Stimulated activated naive CD8-positive, alpha-beta T cell treated with anti-CD3 and anti-CD28 coated beads, Interleukin-15, Interleukin-2, amounts not matched to agents 100 U/mL and 50 U/mL, for 24 hours (primary cell): ENCODE measurements at regions not wholly inside any gene's neighbourhood (a gene's known extent, or its start where the extent isn't known, plus 50 kb on each side); places are given as distances from the start of the nearest gene placed in this dataset.

Source experiments
- ATAC-seq: fragments of 150-1000 bp; cut with Tn5 transposase; one replicate; pipeline ENCODE4 v1.10.0; 2021
- DNase-seq: peaks from one replicate; pipeline ENCODE4 v3.0.0; 2021

DNA sequence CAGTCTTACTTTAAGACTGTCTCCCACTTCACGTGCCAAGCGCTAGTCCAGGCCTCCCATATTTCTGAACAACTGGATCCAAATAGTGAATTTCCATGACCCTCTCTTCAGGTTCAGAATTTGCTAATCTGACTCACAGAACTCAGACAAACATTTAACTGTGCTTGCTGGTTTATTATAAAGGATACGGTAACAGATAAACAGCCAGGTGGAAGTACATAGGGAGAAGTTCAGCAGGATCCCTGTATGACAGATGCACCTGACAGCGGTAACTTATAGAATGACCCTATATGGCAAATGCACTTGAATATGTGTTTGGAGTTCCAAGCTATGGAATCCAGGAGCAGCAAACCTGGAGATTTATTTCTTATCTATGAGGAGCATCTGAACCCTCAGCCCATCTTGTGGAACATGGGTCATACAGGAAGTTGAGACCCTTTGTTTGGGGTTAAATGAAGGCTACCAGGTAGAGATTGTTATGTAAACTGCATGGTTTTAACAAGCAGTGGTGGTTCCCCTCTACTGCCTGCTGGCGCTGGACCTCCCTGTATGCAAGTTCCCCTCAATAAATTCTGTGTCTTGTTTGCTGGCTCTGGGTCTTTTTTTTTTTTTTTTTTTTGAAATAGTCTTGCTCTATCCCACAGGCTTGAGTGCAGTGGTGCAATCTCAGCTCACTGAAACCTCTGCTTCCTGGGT is 622.6 kb downstream of the KCNJ2 start:
- no peak for DNase-seq
- ATAC-seq = no peak

DNA sequence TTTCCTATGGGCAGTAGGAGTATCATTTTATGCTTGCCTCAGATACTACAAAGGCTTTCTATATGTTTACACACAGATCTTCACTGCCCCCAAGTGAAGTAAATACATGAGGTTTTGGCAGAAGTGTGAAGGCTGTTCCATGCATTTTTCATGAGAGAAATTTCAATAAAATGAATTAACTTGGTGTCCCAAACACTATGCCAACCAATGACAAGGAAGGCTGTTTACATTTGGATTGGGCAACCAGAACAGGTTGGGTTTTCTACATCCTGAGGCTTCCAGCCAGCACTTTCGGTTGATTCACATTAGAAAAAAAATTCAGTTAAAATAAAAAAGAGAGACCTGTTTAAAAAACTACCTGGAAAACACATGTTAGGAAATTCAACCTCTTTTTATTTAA is 625.4 kb downstream of the KCNJ2 start:
- ATAC-seq (no peak), DNase-seq (no peak)

DNA sequence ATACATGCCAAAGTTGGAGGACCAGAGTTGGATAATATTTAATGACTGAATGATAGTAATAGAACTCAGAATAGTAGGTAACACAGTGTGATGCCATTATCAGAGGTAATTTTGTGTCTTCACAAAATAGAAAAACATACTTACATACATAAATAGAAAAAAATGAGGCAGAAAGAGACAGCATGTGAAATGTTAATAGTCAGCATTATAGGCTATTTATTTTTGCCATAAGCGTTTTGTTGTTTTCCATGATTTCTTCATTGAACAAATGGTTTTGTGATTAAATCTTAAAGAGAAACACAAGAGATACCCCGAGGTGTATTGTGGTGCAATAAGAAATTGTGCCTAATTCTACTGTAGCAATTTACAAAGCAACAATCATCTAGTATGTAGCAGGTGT is 626.3 kb downstream of the KCNJ2 start:
- no peak for DNase-seq
- ATAC-seq = no peak

DNA sequence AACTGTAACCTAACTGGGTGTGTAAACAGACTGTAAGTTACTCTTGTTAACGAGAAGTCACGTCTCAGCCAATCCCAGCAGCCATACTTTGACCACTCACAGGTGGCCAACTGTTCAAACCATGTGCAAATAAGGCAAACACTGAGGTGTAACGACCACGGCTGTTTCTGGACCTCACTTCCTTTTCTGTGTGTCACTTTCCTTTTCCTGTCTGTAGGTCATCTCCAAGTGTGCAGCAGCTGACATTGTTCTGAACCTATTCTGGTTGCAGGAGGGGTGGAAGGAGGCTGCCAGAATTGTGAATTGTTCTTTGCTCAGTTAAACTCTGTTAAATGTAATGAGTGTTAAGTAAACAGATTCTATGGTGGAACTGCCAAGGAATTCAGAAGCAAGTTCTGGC is 627.4 kb downstream of the KCNJ2 start:
- no peak for ATAC-seq
- no peak for DNase-seq

DNA sequence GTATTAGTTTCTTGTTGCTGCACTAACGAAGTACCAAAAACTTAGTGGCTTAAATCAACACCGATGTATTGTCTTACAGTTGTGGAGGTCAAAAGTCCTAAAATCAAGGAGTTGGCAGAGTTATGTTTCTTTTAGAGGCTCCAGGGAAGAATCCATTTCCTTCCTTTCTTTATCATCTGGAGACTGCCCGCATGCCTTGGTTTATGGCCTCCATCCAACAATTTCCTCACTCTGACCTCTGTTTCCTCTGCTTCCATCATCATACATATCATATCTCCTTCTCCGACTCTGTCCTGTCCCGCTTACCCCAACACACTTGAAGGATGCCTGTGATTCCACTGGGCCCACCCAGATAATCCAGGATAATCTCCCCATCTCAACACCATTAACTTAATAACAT is 627.8 kb downstream of the KCNJ2 start:
- ATAC-seq (no peak), DNase-seq (no peak)

DNA sequence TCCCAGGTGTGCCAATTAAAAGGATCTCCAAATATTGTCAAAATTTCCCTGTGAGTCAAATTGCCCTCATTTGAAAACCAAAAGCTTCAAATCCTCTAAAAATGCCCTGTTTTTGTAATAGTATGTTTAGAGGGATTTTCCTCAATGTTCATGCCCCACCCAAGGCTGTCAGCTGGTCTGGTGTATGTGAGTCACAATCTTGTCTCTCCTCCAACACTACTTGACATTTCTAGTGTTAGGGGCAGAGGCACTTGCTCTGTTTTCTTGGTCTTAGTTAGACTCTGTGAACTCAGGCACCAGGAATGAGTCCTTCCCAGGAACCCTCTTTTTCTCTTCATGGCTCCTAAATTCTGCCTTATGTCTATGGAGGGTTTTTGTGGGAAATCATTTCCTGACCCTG is 634.8 kb downstream of the KCNJ2 start:
- ATAC-seq (no peak), DNase-seq (no peak)

DNA sequence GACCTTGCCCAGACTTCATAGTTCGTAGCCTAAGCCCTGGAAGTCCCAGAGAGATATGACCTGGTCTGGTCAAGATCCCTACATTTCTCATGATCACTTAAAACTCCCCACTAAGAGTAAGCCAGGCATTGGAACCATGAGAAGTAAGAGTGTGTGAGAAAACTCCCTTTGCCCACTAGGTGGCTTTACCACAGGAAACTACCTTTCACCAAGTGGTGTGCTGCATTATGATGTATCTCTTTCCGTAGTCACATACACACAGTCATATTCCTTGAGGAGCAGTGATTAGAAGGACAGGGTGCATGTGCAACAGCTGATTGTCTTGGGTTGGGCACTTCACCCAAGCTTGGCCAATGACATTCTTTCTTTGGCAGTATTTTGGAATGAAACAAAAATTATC is 639.3 kb downstream of the KCNJ2 start:
- ATAC-seq (no peak), DNase-seq (no peak)

DNA sequence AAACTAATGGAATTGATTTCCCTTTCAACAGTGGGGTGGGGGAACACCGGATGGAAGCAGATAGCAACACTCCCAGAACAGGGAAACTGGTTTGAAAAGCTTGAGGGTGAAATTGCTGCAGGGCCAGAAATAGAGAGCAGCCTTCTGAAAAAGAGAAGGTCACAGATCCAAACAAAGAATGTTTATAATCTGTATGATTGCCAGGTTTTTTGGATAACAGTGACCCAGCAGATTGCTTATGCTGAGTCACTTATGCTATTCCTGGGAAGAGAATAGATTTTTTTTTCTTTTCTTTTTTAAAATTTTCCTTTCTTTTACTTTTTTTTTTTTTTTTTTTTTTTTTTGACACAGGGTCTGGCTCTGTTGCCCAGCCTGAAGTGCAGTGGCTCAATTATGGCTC is 641.3 kb downstream of the KCNJ2 start:
- ATAC-seq (no peak), DNase-seq (no peak)

DNA sequence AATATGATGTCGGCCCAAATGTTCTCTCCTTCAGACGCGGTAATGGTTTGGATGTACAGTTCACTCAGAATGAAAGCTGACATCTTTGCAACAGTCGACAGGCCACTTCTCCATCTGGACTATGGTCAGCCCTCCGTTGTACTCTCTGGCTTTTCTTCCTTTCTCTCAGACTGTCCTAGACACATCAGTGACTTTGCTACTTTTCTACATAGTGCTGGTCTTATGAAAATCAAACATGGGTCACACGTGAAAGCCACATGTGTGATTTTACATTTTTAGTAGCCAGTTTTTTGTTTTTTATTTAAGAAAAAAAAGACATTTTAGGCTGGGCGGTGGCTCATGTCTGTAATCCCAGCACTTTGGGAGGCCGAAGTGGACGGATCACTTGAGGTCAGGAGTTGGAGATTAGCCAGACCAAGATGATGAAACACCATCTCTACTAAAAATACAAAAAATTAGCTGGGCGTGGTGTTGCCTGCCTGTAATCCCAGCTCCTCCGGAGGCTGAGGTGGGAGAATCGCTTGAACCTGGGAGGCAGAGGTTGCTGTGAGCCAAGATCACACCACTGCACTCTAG is 644.1 kb downstream of the KCNJ2 start:
- ATAC-seq (no peak), DNase-seq (no peak)

DNA sequence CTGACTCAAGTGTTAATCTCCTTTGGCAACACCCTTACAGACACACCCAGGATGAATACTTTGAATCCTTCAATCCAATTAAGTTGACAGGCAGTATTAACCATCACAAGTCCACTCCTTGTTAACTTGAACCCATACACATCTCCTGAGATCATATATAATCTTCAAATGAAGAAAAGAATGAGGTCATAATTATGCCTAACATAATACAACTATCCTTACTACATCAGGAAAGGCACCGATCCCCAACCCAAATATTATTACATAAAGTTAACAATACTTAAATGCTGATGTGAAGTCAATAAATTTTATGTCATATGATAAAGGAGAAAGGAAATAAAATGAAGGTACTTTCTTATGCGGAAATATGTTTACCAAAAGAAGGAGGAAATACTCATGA is 649.9 kb downstream of the KCNJ2 start:
- ATAC-seq = no peak
- no peak for DNase-seq

DNA sequence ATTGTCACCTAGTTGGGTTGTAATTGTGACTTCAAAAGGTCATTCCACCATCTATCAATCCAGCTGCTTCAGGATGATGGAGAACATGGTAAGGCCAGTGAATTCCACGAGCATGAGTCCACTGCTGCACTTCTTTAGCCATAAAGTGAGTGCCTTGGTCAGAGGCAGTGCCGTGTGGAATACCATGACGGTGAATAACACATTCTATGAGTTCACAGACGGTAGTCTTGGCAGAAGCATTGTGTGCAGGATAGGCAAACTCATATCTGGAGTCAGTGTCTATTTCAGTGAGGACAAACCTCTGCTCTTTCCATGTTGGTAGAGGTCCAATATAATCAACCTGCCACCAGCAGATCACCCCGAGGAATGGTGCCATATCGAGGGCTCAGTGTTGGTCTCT is 650.9 kb downstream of the KCNJ2 start:
- DNase-seq (no peak), ATAC-seq (no peak)

DNA sequence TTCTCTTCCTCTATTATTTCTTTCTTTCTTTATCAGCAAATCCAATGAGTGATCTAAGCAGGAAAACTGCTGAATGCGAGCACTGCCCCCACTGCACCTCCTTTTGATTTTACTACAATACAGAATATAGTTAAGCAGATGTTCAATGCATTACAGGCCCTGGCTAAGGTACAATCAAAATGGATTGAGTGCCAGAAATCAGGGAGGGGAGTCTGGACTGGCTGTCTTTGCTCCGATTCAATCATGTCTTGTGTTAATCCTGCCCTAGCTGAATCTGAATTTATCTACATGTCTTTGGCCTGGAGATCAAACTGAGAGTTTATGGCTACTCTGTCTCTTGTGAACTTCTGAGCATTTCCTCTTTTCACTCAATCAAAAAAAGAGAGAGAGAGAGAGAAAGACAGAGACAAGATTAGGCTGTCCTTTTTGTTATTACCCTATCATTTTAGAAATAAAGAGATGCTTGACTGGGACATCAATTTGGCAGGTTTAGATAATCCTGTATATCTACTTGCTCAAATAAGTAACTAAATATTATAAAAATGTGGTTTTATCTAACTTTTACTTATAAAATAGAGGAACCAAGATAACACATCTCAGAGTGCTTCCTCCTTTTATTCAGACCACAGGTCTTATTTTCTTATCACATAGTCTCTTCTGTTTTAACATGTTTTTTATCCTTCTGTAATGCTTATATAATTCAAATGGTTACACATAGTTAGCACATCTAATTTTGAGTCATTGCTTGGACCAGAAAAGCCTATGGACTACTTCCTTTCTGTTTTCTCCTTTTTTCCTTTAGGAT is 656.2 kb downstream of the KCNJ2 start:
- ATAC-seq = no peak
- no peak for DNase-seq

DNA sequence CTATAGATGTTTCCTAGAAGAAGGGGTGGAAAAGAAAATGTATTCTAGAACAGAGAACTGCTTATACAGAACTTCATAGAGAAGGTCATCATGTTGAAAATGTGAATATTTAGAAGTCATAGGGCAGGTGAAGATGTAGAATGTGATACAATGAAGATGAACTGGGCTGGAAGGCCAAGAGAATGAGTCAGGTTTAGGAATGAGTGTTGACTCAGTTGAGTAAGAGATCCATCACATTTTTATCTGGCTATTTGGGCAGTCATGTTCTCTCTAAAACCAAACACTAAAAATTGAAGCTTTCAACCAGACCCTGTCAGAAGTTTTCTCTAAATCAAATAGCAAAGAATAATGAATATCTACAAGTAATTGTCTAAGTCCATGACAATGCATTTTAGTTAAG is 660.5 kb downstream of the KCNJ2 start:
- no peak for ATAC-seq
- no peak for DNase-seq

DNA sequence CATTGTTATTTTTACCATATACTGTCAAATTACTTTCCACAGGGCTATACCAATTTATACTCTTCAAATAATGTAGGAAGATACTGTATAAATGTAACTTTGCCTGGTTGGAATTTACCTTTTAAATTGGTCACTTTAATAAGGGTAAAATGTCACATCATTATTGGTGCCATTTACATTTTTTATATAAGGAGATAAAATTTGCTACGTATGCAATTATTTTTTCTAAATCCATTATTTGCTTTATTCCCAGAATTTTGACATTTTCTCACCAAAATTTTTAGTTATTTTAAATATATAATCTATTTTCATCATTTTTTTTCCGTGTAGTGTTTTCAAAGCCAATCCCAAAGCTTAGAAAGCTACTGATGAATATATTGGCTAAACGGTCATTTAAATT is 664.7 kb downstream of the KCNJ2 start:
- no peak for ATAC-seq
- DNase-seq = no peak

DNA sequence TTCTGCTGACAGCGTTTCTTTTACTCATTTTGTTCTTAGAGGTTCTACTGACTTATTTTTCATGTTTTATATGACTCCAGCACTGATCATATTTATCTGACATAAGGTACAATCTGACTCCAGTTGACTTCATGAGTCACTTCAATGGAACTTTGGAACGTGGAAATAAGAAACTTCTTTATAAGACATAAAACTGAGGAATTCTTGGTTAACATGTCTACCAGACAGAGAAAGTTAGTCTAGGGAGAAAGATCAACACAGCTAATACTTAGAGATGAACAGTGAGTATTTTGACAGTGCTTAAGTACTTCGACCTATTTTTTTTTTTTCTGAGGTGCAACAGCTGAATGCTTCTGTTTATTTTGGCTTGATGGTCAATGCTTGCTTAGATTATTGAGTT is 679.5 kb downstream of the KCNJ2 start:
- no peak for DNase-seq
- ATAC-seq = no peak

DNA sequence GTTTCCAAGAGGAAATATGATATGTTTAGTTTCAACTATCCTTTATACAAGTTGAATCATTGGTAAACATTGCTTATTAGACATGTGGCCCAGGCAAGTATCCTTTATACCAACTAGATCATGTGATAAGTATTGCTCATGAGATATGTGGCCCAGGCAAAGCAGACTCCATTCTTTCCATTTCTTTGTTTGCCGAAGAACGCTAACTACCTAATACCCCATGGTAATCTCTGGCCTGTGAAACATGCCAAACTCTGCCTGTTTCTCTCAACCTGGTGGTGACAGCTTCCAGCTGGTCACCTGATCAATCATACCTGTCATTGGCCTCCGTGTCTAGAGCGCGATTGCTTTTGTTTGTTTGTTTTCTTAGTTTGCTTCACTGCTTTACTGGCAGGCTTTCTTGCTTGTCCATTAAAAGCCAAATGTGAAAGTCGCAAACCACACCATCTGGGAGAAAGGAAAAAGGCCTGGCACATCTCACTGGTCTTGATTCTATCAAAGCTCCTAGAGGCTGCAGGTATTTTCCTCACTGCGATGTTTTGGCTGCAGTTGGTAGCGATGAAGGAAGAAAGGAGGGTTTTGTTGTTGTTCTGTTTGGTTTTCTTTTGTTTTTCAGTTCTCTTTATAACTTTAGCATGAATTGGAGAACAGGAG is 686.2 kb downstream of the KCNJ2 start:
- ATAC-seq = no peak
- no peak for DNase-seq

DNA sequence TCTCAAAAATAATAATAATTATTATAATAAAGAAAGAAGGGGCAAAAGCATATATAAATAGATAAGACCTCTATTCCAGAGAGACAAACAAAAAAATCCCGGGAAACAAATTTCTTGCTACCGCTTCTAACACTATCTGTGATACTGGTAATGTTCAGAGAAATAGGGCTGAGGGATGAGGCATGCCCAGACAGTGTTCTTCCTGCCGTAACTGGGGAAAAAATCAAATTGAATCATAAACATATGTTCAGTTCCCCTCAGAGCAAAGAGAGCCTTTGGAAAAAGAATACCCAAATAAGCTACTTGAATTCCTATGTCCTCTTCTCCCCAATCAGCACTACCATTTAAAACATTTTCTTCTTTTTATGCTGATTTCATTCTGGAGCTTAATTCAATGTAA is 688.0 kb downstream of the KCNJ2 start:
- ATAC-seq (no peak), DNase-seq (no peak)

DNA sequence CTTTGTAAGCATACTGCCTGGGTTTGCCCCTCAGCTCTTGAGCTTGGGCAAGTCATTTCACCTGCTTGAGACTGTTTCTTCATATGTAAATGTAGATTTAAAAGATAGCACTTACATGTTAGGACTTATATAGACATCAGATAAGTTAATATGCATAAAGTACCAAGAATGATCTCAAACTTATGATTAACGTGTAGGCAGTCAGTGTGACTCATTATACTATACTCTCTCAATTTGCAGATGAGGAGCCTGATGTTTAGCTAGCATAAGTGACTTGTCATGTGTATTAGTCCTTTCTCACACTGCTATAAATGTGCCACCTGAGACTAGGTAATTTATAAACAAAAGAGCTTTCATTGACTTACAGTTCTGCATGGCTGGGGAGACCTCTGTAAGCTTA is 690.5 kb downstream of the KCNJ2 start:
- DNase-seq = no peak
- no peak for ATAC-seq

DNA sequence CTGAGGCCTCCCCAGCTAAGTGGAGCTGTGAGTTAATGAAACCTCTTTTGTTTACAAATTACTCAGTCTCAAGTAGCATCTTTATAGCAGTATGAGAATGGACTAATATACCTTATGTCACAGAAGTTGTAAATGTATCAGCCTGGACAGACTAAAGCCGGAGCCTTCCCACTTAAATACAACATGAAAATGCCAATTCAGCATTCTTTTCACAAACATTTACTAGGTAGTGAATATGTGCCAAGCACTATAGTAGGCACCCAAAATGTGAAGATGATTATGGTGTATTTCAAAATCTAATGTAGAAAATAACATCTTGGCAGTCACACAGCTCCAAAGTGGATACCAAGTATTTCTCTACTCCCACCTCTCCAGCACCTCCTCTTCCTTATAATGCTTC is 693.0 kb downstream of the KCNJ2 start:
- ATAC-seq (no peak), DNase-seq (no peak)

DNA sequence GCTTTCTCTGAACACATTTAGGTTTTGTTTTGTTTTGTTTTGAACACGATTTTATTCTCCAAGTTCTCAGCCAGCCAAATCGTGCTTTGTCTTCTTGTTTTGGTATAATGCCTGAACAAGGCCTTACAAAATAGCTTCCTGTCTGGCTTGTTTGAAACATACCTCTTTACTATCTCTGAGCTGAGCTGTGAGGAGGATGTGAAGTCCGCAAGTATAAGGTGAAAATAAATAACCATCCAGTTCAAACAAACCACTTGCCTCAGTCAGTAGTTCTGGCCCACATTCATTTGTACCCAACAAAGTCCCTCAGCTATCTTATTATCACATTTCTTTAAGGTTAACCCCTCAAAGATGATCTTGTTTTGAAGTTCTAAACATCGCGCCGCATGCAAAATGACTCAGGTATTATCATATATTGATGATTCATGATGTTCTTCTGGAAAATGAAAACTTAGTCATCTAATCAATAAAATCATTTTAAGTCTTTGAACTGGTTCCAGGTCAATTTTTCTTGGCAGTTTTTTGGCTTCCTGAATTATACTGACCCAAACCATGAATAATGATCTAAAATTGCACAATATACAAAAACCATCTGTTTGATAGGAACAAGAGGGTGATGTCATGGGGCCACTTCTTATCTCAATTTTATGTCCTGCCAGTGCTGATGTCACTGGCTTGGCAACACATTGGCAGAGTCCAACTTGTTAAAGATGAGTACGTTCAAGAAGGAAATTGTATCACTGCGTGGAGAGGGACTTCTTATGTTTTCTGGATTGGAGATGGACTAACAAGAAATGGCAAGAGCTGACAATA is 694.3 kb downstream of the KCNJ2 start:
- no peak for ATAC-seq
- DNase-seq = no peak

DNA sequence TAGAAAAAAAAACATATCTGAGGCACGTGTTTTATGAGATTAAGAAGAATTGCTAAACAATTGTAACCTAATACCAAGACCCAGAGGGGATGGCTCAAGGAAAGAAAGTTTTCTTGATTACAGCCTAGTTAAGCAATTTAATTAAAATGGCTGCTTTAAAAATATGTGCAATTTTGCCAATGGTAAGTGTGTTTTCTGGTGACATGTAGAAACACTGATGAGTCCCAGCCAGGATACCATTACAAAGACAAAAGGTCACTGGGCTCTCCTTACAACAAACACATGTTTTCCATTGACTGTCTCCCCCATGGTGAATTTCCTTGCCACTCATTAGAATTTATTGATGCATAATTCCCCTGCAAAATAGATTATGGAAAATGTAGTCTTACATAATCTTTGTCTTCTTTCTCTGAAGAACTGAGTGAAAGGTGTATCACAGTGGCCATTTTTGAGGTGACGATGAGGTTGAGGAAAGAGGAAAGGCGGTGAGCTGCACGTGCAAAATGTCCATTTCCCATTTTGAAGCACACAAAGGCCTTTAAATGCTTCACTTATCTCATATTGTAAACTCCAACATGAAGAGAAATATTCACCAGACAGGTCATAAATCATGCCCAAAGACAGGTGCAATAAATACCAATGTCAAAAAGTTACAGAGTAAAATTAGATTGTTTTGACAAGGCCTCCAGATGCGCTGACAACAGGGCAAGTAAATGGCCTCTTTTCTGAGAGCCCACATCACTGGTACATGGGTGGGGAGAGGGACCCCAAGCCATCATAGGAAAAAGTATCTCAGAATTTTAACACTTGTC is 696.9 kb downstream of the KCNJ2 start:
- ATAC-seq = no peak
- no peak for DNase-seq

DNA sequence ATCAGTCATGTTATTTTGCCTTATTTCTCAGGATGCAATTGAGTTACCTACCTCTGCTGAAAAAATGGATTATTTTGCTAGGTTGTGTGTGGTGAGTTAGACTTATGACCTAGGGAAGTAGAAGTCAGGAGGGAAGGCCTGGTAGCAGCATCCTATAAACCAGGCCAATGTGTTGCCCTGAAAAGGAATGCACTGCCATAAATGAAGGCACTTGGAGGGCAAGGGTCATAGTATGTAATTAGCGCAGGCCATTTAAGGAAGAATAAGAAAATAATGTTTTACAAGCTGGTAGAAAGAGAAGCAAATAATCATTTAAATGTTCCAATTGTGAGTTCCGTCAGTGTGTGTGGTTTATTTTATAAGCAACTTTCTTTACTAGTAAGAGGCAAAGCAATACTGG is 698.8 kb downstream of the KCNJ2 start:
- ATAC-seq (no peak), DNase-seq (no peak)
